ENCODE measurements at regions not wholly inside any gene's neighbourhood (a gene's known extent, or its start where the extent isn't known, plus 50 kb on each side); places are given as distances from the start of the nearest gene placed in this dataset.

DNA sequence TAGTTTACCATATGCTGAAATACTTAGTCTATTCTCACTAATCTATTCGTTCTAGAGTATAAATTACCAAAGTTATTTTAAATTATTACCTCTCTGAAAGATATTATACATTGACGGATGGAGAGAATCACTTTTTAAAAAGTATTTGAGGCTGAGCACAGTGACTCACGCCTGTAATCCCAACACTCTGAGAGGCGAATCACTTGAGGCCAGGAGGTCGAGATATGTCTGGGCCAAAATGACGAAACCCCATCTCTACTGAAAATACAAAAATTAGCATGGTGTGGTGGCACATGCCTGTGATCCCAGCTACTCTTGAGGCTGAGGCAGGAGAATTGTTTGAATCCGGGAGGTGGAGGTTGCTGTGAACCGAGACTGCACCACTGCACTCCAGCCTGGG, 64.0 kb upstream of the SPATA31C2 start:
- no peak overlapping the region for H3K4me3 ChIP-seq (ENCODE audit: insufficient read depth, low read depth, low read length)
- no peaks in the 10 kb centered on the region for H3K36me3 ChIP-seq (ENCODE audit: control insufficient read depth, insufficient read depth, low read length)
- no peak overlapping the region for H3K27ac ChIP-seq (ENCODE audit: insufficient read depth, low read depth, low read length, poor library complexity, severe bottlenecking)
- H3K4me1 ChIP-seq (ENCODE audit: control insufficient read depth, insufficient read depth, low read length) = no peaks in the 10 kb centered on the region
- no peaks in the 10 kb centered on the region for H3K27me3 ChIP-seq (ENCODE audit: control insufficient read depth, insufficient read depth, low read length, poor library complexity, severe bottlenecking)
- no peaks in the 10 kb centered on the region for H3K9me3 ChIP-seq (ENCODE audit: control insufficient read depth, low read length)
- 94 to 96% methylated on average over 6 to 7 of the region's 8 CpGs for WGBS, 2 experiments

DNA sequence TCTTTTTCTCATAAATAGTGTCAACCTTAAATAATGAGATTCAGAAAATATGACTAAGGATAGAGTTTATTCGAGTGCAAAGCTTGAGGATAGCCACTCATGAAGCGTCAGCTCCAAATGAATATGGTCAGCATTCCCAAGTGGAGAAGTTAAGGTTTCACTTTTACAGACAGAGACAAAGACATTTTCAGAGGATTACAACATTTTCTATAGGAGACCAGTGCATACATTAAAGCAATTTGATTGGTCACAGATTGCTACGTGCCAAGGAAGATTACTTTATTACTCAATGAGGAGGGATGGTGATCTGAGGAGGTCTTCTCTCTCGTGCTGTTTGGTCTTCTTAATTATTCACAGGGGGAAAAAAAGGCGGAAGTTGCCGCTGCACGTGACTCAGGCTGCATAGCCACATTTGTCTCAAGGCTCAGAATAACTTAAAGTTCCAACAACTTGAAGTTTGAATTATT, 60.1 kb upstream of the SPATA31C2 start:
- Histone ChIP-seq H3K36me3 (ENCODE audit: control insufficient read depth, insufficient read depth, low read length) (no peaks in the 10 kb centered on the region), H3K9me3 (ENCODE audit: control insufficient read depth, low read length) (no peaks in the 10 kb centered on the region), H3K4me3 (ENCODE audit: insufficient read depth, low read depth, low read length) (no peak overlapping the region), H3K27ac (ENCODE audit: insufficient read depth, low read depth, low read length, poor library complexity, severe bottlenecking) (no peak overlapping the region), H3K4me1 (ENCODE audit: control insufficient read depth, insufficient read depth, low read length) (no peaks in the 10 kb centered on the region), H3K27me3 (ENCODE audit: control insufficient read depth, insufficient read depth, low read length, poor library complexity, severe bottlenecking) (no peaks in the 10 kb centered on the region)
- 79 to 84% methylated on average over 7 of the region's 7 CpGs for WGBS, 2 experiments

GRCh38 chr9:88197781-88198340, 59.6 kb upstream of the SPATA31C2 start:
- Histone ChIP-seq H3K4me3 (ENCODE audit: insufficient read depth, low read depth, low read length) (no peak overlapping the region), H3K4me1 (ENCODE audit: control insufficient read depth, insufficient read depth, low read length) (no peaks in the 10 kb centered on the region), H3K36me3 (ENCODE audit: control insufficient read depth, insufficient read depth, low read length) (no peaks in the 10 kb centered on the region), H3K27me3 (ENCODE audit: control insufficient read depth, insufficient read depth, low read length, poor library complexity, severe bottlenecking) (no peaks in the 10 kb centered on the region), H3K9me3 (ENCODE audit: control insufficient read depth, low read length) (no peaks in the 10 kb centered on the region), H3K27ac (ENCODE audit: insufficient read depth, low read depth, low read length, poor library complexity, severe bottlenecking) (no peak overlapping the region)
- WGBS, 2 experiments = 53 to 72% methylated on average over 2 to 3 of the region's 4 CpGs

DNA sequence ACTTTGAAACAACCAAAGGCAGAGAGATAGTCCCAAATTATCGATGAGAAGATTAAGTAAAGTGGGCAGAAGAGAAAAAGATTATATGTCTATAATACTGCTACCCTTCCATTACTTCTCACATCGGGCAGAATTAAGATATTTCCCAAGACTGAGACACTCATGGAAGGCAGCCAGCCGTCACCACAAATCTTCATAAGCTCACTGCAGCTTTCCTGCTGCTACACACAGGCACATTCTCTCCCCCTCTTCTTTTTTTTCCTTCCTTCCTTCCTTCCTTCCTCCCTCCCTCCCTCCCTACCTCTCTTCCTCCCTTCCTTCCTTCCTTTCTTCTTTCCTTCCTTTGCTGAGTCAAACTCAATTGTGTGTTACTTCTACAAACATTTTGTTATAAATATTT, 58.7 kb upstream of the SPATA31C2 start:
- Histone ChIP-seq H3K4me3 (ENCODE audit: insufficient read depth, low read depth, low read length) (no peak overlapping the region), H3K27me3 (ENCODE audit: control insufficient read depth, insufficient read depth, low read length, poor library complexity, severe bottlenecking) (no peaks in the 10 kb centered on the region), H3K4me1 (ENCODE audit: control insufficient read depth, insufficient read depth, low read length) (no peaks in the 10 kb centered on the region), H3K9me3 (ENCODE audit: control insufficient read depth, low read length) (no peaks in the 10 kb centered on the region), H3K27ac (ENCODE audit: insufficient read depth, low read depth, low read length, poor library complexity, severe bottlenecking) (no peak overlapping the region), H3K36me3 (ENCODE audit: control insufficient read depth, insufficient read depth, low read length) (no peaks in the 10 kb centered on the region)
- 85 to 90% methylated on average over 2 of the region's 3 CpGs for WGBS, 2 experiments

DNA sequence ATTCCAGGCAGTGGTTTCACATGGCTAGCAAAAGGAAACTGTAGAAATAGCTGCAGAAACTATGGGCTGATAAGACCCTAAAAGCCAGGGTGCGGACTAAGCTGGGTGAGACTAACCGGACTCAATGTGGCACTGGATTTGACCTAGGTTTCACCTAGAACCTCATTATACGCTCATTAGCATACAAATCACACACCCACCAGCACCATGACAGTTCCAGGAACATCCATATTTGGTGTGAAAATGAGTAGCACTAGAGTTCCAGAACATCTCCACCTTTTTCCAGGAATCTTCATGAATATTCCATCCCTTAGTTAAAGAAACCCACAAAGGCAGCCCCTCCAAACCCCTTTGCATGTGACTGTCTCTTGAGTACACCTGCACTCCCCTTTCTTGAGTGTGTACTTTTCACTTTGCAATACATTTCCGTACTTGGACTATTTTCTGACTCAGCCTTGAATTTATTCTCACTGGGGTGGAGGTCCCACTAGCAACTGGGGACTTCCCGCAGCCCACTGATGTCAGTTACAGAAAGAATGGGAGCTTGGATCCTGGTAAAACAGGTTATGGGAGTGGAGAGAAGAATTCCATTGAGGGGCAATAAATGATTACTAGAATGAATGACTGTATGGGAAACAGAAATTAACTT, 58.0 kb upstream of the SPATA31C2 start:
- WGBS, 2 experiments = 93% methylated on average over 5 of the region's 5 CpGs
- H3K4me1 ChIP-seq (ENCODE audit: control insufficient read depth, insufficient read depth, low read length) = no peaks in the 10 kb centered on the region
- no peaks in the 10 kb centered on the region for H3K27me3 ChIP-seq (ENCODE audit: control insufficient read depth, insufficient read depth, low read length, poor library complexity, severe bottlenecking)
- no peak overlapping the region for H3K4me3 ChIP-seq (ENCODE audit: insufficient read depth, low read depth, low read length)
- H3K36me3 ChIP-seq (ENCODE audit: control insufficient read depth, insufficient read depth, low read length) = no peaks in the 10 kb centered on the region
- no peak overlapping the region for H3K27ac ChIP-seq (ENCODE audit: insufficient read depth, low read depth, low read length, poor library complexity, severe bottlenecking)
- no peaks in the 10 kb centered on the region for H3K9me3 ChIP-seq (ENCODE audit: control insufficient read depth, low read length)

- Histone ChIP-seq H3K27me3 (ENCODE audit: control insufficient read depth, insufficient read depth, low read length, poor library complexity, severe bottlenecking) (no peaks in the 10 kb centered on the region), H3K9me3 (ENCODE audit: control insufficient read depth, low read length) (no peaks in the 10 kb centered on the region), H3K36me3 (ENCODE audit: control insufficient read depth, insufficient read depth, low read length) (no peaks in the 10 kb centered on the region), H3K4me3 (ENCODE audit: insufficient read depth, low read depth, low read length) (no peak overlapping the region), H3K27ac (ENCODE audit: insufficient read depth, low read depth, low read length, poor library complexity, severe bottlenecking) (no peak overlapping the region), H3K4me1 (ENCODE audit: control insufficient read depth, insufficient read depth, low read length) (no peaks in the 10 kb centered on the region)
- WGBS, 2 experiments = 95 to 99% methylated on average over 5 to 6 of the region's 6 CpGs
Measured at GRCh38 chr9:88193766-88194165, 55.5 kb upstream of the SPATA31C2 start.

GRCh38 chr9:88191456-88191855, 53.2 kb upstream of the SPATA31C2 start:
- Histone ChIP-seq H3K36me3 (ENCODE audit: control insufficient read depth, insufficient read depth, low read length) (no peaks in the 10 kb centered on the region), H3K4me3 (ENCODE audit: insufficient read depth, low read depth, low read length) (no peak overlapping the region), H3K27me3 (ENCODE audit: control insufficient read depth, insufficient read depth, low read length, poor library complexity, severe bottlenecking) (no peaks in the 10 kb centered on the region), H3K4me1 (ENCODE audit: control insufficient read depth, insufficient read depth, low read length) (no peaks in the 10 kb centered on the region), H3K27ac (ENCODE audit: insufficient read depth, low read depth, low read length, poor library complexity, severe bottlenecking) (no peak overlapping the region), H3K9me3 (ENCODE audit: control insufficient read depth, low read length) (no peaks in the 10 kb centered on the region)
- WGBS, 2 experiments = 84 to 85% methylated on average over 2 of the region's 2 CpGs

GRCh38 chr9:88189371-88189770, 51.1 kb upstream of the SPATA31C2 start:
- Histone ChIP-seq H3K9me3 (ENCODE audit: control insufficient read depth, low read length) (no peaks in the 10 kb centered on the region), H3K27ac (ENCODE audit: insufficient read depth, low read depth, low read length, poor library complexity, severe bottlenecking) (no peak overlapping the region), H3K27me3 (ENCODE audit: control insufficient read depth, insufficient read depth, low read length, poor library complexity, severe bottlenecking) (no peaks in the 10 kb centered on the region), H3K4me3 (ENCODE audit: insufficient read depth, low read depth, low read length) (no peak overlapping the region), H3K4me1 (ENCODE audit: control insufficient read depth, insufficient read depth, low read length) (no peaks in the 10 kb centered on the region), H3K36me3 (ENCODE audit: control insufficient read depth, insufficient read depth, low read length) (no peaks in the 10 kb centered on the region)
- WGBS, 2 experiments = 100% methylated on average over 1 of the region's 1 CpG

All from ectodermal cell (in vitro differentiated cells).